GM19438 (cell line): ENCODE measurements at regions not wholly inside any gene's neighbourhood (a gene's known extent, or its start where the extent isn't known, plus 50 kb on each side); places are given as distances from the start of the nearest gene placed in this dataset.
"Not testable (repeated sequence)": the region's sequence is repeated elsewhere in the genome, so short reads cannot be mapped to it uniquely, and the experiment has no call there.

Experiments
- ATAC-seq: cut with Tn5 transposase; IDR thresholded peaks from one replicate; pipeline ENCODE4 v1.9.1; 2021; ENCODE audit warnings: low read depth; ENCODE audit not compliant: unreplicated experiment

- no peak for ATAC-seq
Observed at GRCh38 chr12:60230056-60230455, 634.2 kb downstream of the SLC16A7 start.

GRCh38 chr12:60231303-60231702 lies 635.5 kb downstream of the SLC16A7 start:
- ATAC-seq, result no peak

- no peak for ATAC-seq
Observed at GRCh38 chr12:60231976-60232907, 636.4 kb downstream of the SLC16A7 start.

- ATAC-seq, result not testable (repeated sequence)
Observed at GRCh38 chr12:60234611-60235195, 638.9 kb downstream of the SLC16A7 start.

GRCh38 chr12:60235261-60235660 lies 639.4 kb downstream of the SLC16A7 start:
- ATAC-seq, result no peak

GRCh38 chr12:60236416-60236815 lies 640.6 kb downstream of the SLC16A7 start:
- not testable (repeated sequence) for ATAC-seq

GRCh38 chr12:60240891-60241290 lies 645.1 kb downstream of the SLC16A7 start:
- no peak for ATAC-seq

- no peak for ATAC-seq
Observed at GRCh38 chr12:60251091-60251490, 655.3 kb downstream of the SLC16A7 start.

- no peak for ATAC-seq
Observed at GRCh38 chr12:60252359-60253096, 656.7 kb downstream of the SLC16A7 start.

- ATAC-seq, result no peak
Observed at GRCh38 chr12:60255044-60255443, 659.2 kb downstream of the SLC16A7 start.

GRCh38 chr12:60257063-60257462 lies 661.2 kb downstream of the SLC16A7 start:
- ATAC-seq, result no peak

- no peak for ATAC-seq
Observed at GRCh38 chr12:60259225-60259624, 663.4 kb downstream of the SLC16A7 start.

- no peak for ATAC-seq
Observed at GRCh38 chr12:60262378-60262777, 666.5 kb downstream of the SLC16A7 start.

- ATAC-seq, result no peak
Observed at GRCh38 chr12:60263161-60263560, 667.3 kb downstream of the SLC16A7 start.

- no peak for ATAC-seq
Observed at GRCh38 chr12:60263836-60264493, 668.1 kb downstream of the SLC16A7 start.

GRCh38 chr12:60265741-60266140 lies 669.9 kb downstream of the SLC16A7 start:
- ATAC-seq, result no peak

GRCh38 chr12:60266381-60266852 lies 670.6 kb downstream of the SLC16A7 start:
- no peak for ATAC-seq

GRCh38 chr12:60269611-60270269 lies 673.9 kb downstream of the SLC16A7 start:
- ATAC-seq, result no peak

GRCh38 chr12:60271816-60272215 lies 676.0 kb downstream of the SLC16A7 start:
- no peak for ATAC-seq

- no peak for ATAC-seq
Observed at GRCh38 chr12:60278209-60278608, 682.4 kb downstream of the SLC16A7 start.
